ENCODE measurements at regions not wholly inside any gene's neighbourhood (a gene's known extent, or its start where the extent isn't known, plus 50 kb on each side); places are given as distances from the start of the nearest gene placed in this dataset.
A peak's percentile ranks its signal among the peaks of the same experiment; 100 is the strongest.

- no peak for DNase-seq
Measured at GRCh38 chr12:87141091-87141490, 884.9 kb upstream of the MGAT4C start.

- no peak for DNase-seq
Measured at GRCh38 chr12:87140262-87140661, 884.1 kb upstream of the MGAT4C start.

- DNase-seq, result no peak
Measured at GRCh38 chr12:87137220-87137619, 881.0 kb upstream of the MGAT4C start.

- DNase-seq, result no peak
Measured at GRCh38 chr12:87136330-87136976, 880.3 kb upstream of the MGAT4C start.

- no peak for DNase-seq
Measured at GRCh38 chr12:87127272-87127671, 871.1 kb upstream of the MGAT4C start.

- DNase-seq, result no peak
Measured at GRCh38 chr12:87121896-87122295, 865.7 kb upstream of the MGAT4C start.

- DNase-seq, result no peak
Measured at GRCh38 chr12:87120440-87120839, 864.2 kb upstream of the MGAT4C start.

GRCh38 chr12:87119713-87120112 is 863.5 kb upstream of the MGAT4C start:
- no peak for DNase-seq

GRCh38 chr12:87117526-87117925 is 861.3 kb upstream of the MGAT4C start:
- no peak for DNase-seq

GRCh38 chr12:87116780-87117179 is 860.6 kb upstream of the MGAT4C start:
- DNase-seq, result peak; percentile 32

GRCh38 chr12:87112571-87113345 is 856.6 kb upstream of the MGAT4C start:
- peak; percentile 26 for DNase-seq

GRCh38 chr12:87107766-87108165 is 851.6 kb upstream of the MGAT4C start:
- DNase-seq, result no peak

GRCh38 chr12:87107270-87107669 is 851.1 kb upstream of the MGAT4C start:
- no peak for DNase-seq

- DNase-seq, result peak; percentile 76
Measured at GRCh38 chr12:87096082-87096585, 839.9 kb upstream of the MGAT4C start.

- DNase-seq, result no peak
Measured at GRCh38 chr12:87094356-87094755, 838.2 kb upstream of the MGAT4C start.

GRCh38 chr12:87092421-87092820 is 836.2 kb upstream of the MGAT4C start:
- no peak for DNase-seq

- peak; percentile 55 for DNase-seq
Measured at GRCh38 chr12:87086118-87086891, 830.1 kb upstream of the MGAT4C start.

- no peak for DNase-seq
Measured at GRCh38 chr12:87085286-87085685, 829.1 kb upstream of the MGAT4C start.

GRCh38 chr12:87082756-87083155 is 826.6 kb upstream of the MGAT4C start:
- DNase-seq, result no peak

- DNase-seq, result no peak
Measured at GRCh38 chr12:87074781-87075180, 818.6 kb upstream of the MGAT4C start.

- no peak for DNase-seq
Measured at GRCh38 chr12:87066326-87066725, 810.1 kb upstream of the MGAT4C start.

- no peak for DNase-seq
Measured at GRCh38 chr12:87059231-87059630, 803.0 kb upstream of the MGAT4C start.

GRCh38 chr12:87054226-87054625 is 798.0 kb upstream of the MGAT4C start:
- DNase-seq, result no peak

- no peak for DNase-seq
Measured at GRCh38 chr12:87051621-87052020, 795.4 kb upstream of the MGAT4C start.

Data from NCI-H146 (cell line).